LNCAP (cell line): ENCODE measurements at regions not wholly inside any gene's neighbourhood (a gene's known extent, or its start where the extent isn't known, plus 50 kb on each side); places are given as distances from the start of the nearest gene placed in this dataset.

Source experiments
- TF ChIP-seq, protein P1 (sequence below): fragments of 450-650 bp; IDR thresholded peaks from 2 replicates; pipeline ENCODE4 v1.5.1; 2017; ENCODE audit warnings: mild to moderate bottlenecking

DNA sequence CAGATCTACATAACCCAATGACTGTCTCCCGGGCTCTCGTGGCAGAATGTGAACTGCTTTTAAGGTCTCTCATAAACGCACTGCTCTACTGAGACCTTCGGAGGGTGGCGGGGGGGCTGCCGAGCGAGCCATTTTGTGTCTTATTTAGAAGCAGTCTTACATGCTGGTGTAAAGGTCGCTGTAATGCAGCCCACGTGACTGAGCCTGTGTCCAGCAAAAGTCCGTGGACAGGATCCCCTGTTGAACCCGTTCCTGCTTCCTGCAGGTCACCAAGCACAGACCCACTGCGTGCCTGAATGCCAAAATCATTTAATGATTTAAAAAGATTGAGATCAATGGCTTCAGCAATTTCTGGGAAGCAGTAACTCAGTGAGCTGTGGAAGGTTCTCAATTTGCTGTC lies 415.9 kb downstream of the BCOR start:
- TF ChIP-seq, protein P1, sequence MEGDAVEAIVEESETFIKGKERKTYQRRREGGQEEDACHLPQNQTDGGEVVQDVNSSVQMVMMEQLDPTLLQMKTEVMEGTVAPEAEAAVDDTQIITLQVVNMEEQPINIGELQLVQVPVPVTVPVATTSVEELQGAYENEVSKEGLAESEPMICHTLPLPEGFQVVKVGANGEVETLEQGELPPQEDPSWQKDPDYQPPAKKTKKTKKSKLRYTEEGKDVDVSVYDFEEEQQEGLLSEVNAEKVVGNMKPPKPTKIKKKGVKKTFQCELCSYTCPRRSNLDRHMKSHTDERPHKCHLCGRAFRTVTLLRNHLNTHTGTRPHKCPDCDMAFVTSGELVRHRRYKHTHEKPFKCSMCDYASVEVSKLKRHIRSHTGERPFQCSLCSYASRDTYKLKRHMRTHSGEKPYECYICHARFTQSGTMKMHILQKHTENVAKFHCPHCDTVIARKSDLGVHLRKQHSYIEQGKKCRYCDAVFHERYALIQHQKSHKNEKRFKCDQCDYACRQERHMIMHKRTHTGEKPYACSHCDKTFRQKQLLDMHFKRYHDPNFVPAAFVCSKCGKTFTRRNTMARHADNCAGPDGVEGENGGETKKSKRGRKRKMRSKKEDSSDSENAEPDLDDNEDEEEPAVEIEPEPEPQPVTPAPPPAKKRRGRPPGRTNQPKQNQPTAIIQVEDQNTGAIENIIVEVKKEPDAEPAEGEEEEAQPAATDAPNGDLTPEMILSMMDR = no peak

DNA sequence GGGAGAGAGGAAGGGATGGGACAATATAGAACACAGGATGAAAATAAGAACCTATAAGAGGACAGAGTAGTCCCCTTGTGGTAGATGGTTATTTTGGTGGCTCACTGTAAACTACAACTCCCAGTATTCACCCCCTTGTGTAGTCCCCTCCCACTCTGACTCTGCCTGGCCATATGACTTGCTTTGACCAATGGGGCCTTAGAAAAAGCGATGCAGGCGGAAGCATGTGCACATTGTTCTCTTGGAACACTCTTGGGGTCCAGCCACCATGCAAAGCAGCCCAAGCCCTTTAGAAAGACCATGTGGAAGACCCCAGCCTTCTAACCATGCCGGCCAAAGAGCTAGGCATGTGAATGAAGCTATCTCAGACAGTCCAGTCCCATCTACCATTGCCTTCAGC lies 415.0 kb downstream of the BCOR start:
- TF ChIP-seq, protein P1 = no peak

DNA sequence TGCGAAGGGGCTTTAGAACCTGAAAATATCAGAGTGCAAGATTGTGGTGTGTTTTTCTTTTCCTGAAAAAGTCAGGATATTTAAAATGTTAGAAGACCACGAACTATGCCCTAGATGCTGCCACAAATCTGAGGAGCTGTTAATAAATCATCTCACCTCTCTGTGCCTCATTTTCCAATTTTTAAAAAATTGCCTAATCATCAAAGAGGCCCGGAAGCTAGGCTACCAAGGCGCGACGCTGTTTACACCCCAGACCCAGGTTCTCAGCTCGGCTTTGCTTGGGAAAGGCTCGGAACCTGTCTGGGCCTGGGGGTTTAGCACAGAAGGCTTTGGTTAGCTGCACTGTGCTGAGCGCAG lies 409.6 kb downstream of the BCOR start:
- TF ChIP-seq, protein P1 = no peak

DNA sequence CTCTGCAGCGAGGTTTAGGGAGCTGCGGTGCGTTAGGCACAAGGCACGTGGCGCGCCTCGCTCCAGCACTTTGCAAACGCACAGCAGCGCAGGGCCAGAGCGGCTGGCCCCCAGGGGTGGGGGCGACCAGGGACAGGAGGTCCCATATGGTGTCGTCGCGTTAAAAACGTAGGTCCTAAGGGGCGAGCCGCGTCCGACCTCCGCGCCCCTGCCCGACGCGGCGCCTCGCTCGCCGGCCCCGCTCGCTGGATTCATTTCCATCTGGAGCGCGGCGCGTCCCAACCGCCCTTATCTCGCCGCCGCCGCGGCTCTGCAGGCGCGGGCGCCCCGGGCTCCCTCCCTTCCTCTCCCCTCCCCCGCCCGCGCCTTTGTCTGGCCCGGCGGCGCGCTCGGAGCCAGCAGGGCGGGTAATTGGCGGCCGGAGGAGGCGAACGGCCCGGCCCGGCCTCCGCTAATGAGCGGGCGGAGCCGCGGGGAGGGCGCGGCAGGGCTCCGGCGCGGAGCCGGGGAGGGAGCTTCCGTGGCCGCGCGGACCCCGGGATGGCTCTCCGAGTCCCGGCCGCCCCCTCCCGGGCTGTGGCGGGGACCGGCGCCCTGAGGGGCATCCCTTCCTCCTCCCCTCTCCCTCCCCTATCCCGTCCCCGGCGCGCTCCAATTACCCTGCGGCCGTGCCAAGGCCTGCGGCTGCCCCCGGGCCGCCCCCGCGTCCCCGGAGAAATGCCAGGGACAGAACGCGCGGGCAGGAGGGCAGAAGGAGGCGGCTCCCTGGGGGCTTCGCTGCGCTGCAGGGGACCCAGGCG lies 409.0 kb downstream of the BCOR start:
- TF ChIP-seq, protein P1 = no peak

DNA sequence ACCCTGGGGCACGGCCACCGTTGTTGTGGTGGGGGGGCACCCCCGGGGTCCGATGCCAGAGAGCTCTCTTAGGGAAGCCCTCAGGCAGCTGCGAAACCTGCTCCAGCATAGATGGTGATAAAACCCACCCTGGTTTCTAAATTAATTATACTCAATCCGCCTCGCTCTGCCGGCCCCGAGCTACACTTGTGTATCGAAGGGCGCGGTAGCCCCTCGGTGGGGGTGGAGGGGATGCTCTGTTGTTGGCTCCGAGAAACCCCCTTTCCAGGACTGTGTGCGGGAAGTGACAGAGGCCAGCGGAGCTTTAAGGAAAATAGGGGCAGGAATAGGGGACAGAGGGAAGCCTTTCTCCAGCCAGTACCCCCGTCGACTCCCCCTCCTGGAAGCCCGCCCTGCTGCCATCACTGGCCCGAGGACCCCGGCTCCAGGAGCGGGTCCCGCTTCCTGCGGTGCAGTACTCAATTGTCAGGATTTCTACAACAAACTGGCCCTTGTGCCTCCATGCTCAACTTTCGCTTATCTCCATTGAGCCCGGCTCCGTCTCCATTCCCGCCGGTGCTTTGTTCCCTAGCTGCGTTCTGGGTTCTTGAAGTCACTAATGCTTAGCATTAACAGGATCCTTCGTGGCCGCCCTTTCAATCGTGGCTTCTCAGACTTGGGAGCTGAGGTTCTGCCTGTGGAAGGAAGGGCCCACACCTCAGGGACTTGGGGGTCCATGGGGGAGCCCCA lies 408.2 kb downstream of the BCOR start:
- TF ChIP-seq, protein P1 = no peak

DNA sequence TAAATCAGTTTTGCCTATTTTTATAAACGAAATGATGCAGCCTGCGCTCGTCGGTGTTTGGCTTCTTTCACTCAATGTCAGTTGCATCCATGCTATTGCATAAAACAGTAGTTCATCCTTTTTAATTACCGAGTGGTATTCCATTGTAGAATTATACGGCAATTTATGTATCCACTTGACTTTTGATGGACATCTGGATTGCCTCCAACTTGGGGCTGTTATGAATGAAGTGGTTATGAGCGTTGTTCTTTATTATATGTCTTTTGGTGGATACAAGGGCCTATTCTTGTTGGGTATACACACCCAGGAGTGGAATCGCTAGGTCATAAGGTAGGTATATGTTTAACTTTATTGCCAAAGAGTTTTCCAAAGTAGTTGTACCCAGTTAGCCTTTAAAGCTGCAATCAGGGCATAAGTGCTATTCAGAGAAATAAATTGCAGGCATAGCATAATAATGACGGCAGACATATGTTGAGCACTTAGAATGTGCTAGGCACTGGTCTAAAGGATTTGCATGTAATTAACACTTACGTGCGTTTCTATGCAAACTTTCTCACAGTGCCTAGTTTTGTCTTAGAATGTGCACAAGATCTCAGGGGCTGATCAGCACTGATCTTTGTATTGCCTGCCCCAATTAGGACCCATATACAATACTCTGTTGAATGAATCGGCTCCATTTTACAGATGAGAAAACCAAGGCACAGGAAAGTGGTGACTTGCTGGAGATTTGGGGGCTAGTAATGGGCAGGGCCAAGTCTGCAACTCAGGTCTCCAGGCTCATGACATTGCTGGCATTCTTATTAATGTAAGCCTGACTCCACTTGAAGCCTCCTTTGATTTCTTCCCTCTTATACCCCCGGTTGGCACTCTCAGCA lies 407.0 kb downstream of the BCOR start:
- TF ChIP-seq, protein P1 = no peak

DNA sequence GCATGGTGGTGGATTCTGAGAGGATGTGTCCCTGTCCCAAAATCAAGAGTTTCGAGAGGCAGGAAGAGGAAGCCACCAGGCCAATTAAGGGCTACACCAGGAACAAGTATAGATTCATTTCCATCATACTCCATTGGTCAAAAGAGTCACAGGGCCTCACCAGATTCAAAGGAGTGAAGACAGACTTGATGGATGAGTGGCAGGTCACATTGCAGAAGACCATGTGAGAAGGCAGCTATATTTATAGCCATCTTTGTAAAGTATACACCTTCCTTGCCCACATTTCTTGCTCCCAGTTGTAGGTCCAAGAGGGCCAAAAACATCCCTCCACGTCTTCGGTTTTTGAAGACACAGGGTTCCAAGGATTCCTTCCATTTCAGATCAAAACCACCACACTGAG lies 406.0 kb downstream of the BCOR start:
- TF ChIP-seq, protein P1 = no peak
